NCI-H1694 treated with DMSO at 0.1 percent for 48 hours (cell line): ENCODE measurements at regions not wholly inside any gene's neighbourhood (a gene's known extent, or its start where the extent isn't known, plus 50 kb on each side); places are given as distances from the start of the nearest gene placed in this dataset.

Experiments used
- DNase-seq: peaks from one replicate; lab custom pipeline; 2025; lab: John Stamatoyannopoulos, UW

GRCh38 chr2:128473175-128474035 is 154.7 kb upstream of the HS6ST1 start:
- no peak for DNase-seq

GRCh38 chr2:128474036-128474955 is 155.6 kb upstream of the HS6ST1 start:
- no peak for DNase-seq

GRCh38 chr2:128474962-128475361 is 156.3 kb upstream of the HS6ST1 start:
- no peak for DNase-seq

GRCh38 chr2:128475427-128476211 is 157.0 kb upstream of the HS6ST1 start:
- DNase-seq: no peak

GRCh38 chr2:128477026-128477820 is 158.6 kb upstream of the HS6ST1 start:
- no peak for DNase-seq

GRCh38 chr2:128477891-128478290 is 159.2 kb upstream of the HS6ST1 start:
- no peak for DNase-seq

- no peak for DNase-seq
These were observed 167.3 kb upstream of the HS6ST1 start for GRCh38 chr2:128485761-128486639.

- DNase-seq: no peak
These were observed 168.1 kb upstream of the HS6ST1 start for GRCh38 chr2:128486640-128487375.

GRCh38 chr2:128487650-128488387 is 169.2 kb upstream of the HS6ST1 start:
- no peak for DNase-seq

GRCh38 chr2:128488434-128488833 is 169.8 kb upstream of the HS6ST1 start:
- no peak for DNase-seq

GRCh38 chr2:128489526-128490273 is 171.0 kb upstream of the HS6ST1 start:
- DNase-seq: no peak

GRCh38 chr2:128490321-128490720 is 171.7 kb upstream of the HS6ST1 start:
- DNase-seq: no peak

- DNase-seq: no peak
These were observed 172.4 kb upstream of the HS6ST1 start for GRCh38 chr2:128490881-128491691.

- no peak for DNase-seq
These were observed 173.1 kb upstream of the HS6ST1 start for GRCh38 chr2:128491692-128492244.

GRCh38 chr2:128492966-128493811 is 174.5 kb upstream of the HS6ST1 start:
- no peak for DNase-seq

GRCh38 chr2:128493880-128494279 is 175.2 kb upstream of the HS6ST1 start:
- DNase-seq: no peak
